MM.1S (cell line): ENCODE measurements at regions not wholly inside any gene's neighbourhood (a gene's known extent, or its start where the extent isn't known, plus 50 kb on each side); places are given as distances from the start of the nearest gene placed in this dataset.
"Not testable (repeated sequence)": the region's sequence is repeated elsewhere in the genome, so short reads cannot be mapped to it uniquely, and the experiment has no call there.

Source experiments
- DNase-seq: peaks from one replicate; pipeline ENCODE4 v3.0.0-alpha.2; 2015
- H2AFZ ChIP-seq: fragments of 300-600 bp; sonication (generic); 2 replicates; pipeline ENCODE4 v1.6.0; 2016; ENCODE audit warnings: antibody characterized with exemption, low read length
- H3F3A ChIP-seq: fragments of 300-600 bp; sonication (generic); 2 replicates; pipeline ENCODE4 v1.6.1; 2016; ENCODE audit warnings: mild to moderate bottlenecking, antibody characterized with exemption, low read length, moderate library complexity, mixed read lengths; ENCODE audit not compliant: insufficient read depth
- H3K27ac ChIP-seq: fragments of 300-600 bp; sonication (generic); 2 replicates; pipeline ENCODE4 v1.5.1; 2016; ENCODE audit warnings: mild to moderate bottlenecking, low read length
- H3K27me3 ChIP-seq: fragments of 300-600 bp; sonication (generic); replicated peaks from 2 replicates; pipeline ENCODE4 v1.6.0; 2016; ENCODE audit warnings: low read length; ENCODE audit not compliant: insufficient read depth
- H3K36me3 ChIP-seq: fragments of 300-600 bp; sonication (generic); replicated peaks from 2 replicates; pipeline ENCODE4 v1.6.1; 2016; ENCODE audit warnings: mild to moderate bottlenecking, low read length, mixed read lengths; ENCODE audit not compliant: insufficient read depth
- H3K4me1 ChIP-seq: fragments of 300-600 bp; sonication (generic); 2 replicates; pipeline ENCODE4 v1.6.1; 2016; ENCODE audit warnings: low read length, mixed read lengths
- H3K4me2 ChIP-seq: fragments of 300-600 bp; sonication (generic); 2 replicates; pipeline ENCODE4 v1.6.0; 2016; ENCODE audit warnings: low read depth, low read length
- H3K4me3 ChIP-seq: fragments of 300-600 bp; sonication (generic); 2 replicates; pipeline ENCODE4 v1.5.1; 2016; ENCODE audit warnings: low read length, mixed read lengths
- H3K79me2 ChIP-seq: fragments of 300-600 bp; sonication (generic); 2 replicates; pipeline ENCODE4 v1.6.1; 2016; ENCODE audit warnings: mixed run types, low read length, mixed read lengths
- H3K9ac ChIP-seq: fragments of 300-600 bp; sonication (generic); 2 replicates; pipeline ENCODE4 v1.6.1; 2016; ENCODE audit warnings: low read length, mixed read lengths
- H3K9me2 ChIP-seq: fragments of 300-600 bp; sonication (generic); replicated peaks from 2 replicates; pipeline ENCODE4 v1.6.1; 2016; ENCODE audit warnings: mild to moderate bottlenecking, low read length, mixed read lengths; ENCODE audit not compliant: insufficient read depth
- H3K9me3 ChIP-seq: fragments of 300-600 bp; sonication (generic); replicated peaks from 2 replicates; pipeline ENCODE4 v1.6.1; 2016; ENCODE audit warnings: mild to moderate bottlenecking, low read length, mixed read lengths; ENCODE audit not compliant: insufficient read depth
- H4K20me1 ChIP-seq: fragments of 300-600 bp; sonication (generic); 2 replicates; pipeline ENCODE4 v1.6.1; 2016; ENCODE audit warnings: mild to moderate bottlenecking, low read length, moderate library complexity, mixed read lengths; ENCODE audit not compliant: insufficient read depth
- CTCF ChIP-seq: fragments of 300-600 bp; sonication (generic); IDR thresholded peaks from 2 replicates; pipeline ENCODE4 v1.5.1; 2016; ENCODE audit warnings: antibody characterized with exemption, low read length, mixed read lengths
- EZH2 ChIP-seq: fragments of 300-600 bp; sonication (generic); optimal IDR thresholded peaks from 2 replicates; pipeline ENCODE3; 2017; ENCODE audit warnings: low read depth, mild to moderate bottlenecking, antibody characterized with exemption, low read length, mixed read lengths
- EZH2phosphoT487 ChIP-seq: fragments of 300-600 bp; sonication (generic); IDR thresholded peaks from 2 replicates; pipeline ENCODE4 v1.6.1; 2018; ENCODE audit warnings: antibody characterized with exemption, low read length

GRCh38 chr20:6277661-6278240 is 154.9 kb upstream of the FERMT1 start:
- Histone ChIP-seq H3K27ac (no peak overlapping the region), H3K4me3 (no peak overlapping the region), H3K9me2 (no peaks in the 10 kb centered on the region), H4K20me1 (no peaks in the 10 kb centered on the region), H2AFZ (no peak overlapping the region), H3K36me3 (no peaks in the 10 kb centered on the region), H3K4me1 (0 out of 2 replicates have a peak, but pooled peaks cover 2% of the 10 kb centered on the region), H3K79me2 (no peaks in the 10 kb centered on the region), H3K9ac (no peak overlapping the region), H3K4me2 (no peak overlapping the region), H3K27me3 (no peaks in the 10 kb centered on the region), H3F3A (no peaks in the 10 kb centered on the region), H3K9me3 (no peaks in the 10 kb centered on the region)
- TF ChIP-seq EZH2phosphoT487 = no peak
- TF ChIP-seq CTCF = no peak
- TF ChIP-seq EZH2 = no peak
- DNase-seq = no peak

- not testable (repeated sequence) for H4K20me1 ChIP-seq, H3K79me2 ChIP-seq, H3K9me2 ChIP-seq, H3K36me3 ChIP-seq, H3K27ac ChIP-seq, H3K4me3 ChIP-seq, H2AFZ ChIP-seq, H3K9me3 ChIP-seq, H3K27me3 ChIP-seq, H3K9ac ChIP-seq, H3K4me1 ChIP-seq, H3K4me2 ChIP-seq, DNase-seq, H3F3A ChIP-seq
Observed at GRCh38 chr20:6270404-6270803, 147.6 kb upstream of the FERMT1 start.

- H3K4me1 ChIP-seq = peaks cover 10% of the 10 kb centered on the region
Observed at GRCh38 chr20:6269168-6269873, 146.5 kb upstream of the FERMT1 start.

More at GRCh38 chr20:6269168-6269873, 146.5 kb upstream of the FERMT1 start:
- no peaks in the 10 kb centered on the region for H3F3A ChIP-seq
- no peak overlapping the region for H3K4me3 ChIP-seq
- no peaks in the 10 kb centered on the region for H3K9me3 ChIP-seq
- DNase-seq = no peak
- TF ChIP-seq EZH2 (no peak), EZH2phosphoT487 (no peak), CTCF (no peak)
- H3K9me2 ChIP-seq = no peaks in the 10 kb centered on the region
- no peak overlapping the region for H3K27ac ChIP-seq
- H3K36me3 ChIP-seq = no peaks in the 10 kb centered on the region
- H3K79me2 ChIP-seq = no peaks in the 10 kb centered on the region
- H4K20me1 ChIP-seq = no peaks in the 10 kb centered on the region
- H3K27me3 ChIP-seq = no peaks in the 10 kb centered on the region
- H2AFZ ChIP-seq = no peak overlapping the region
- H3K4me2 ChIP-seq = no peak overlapping the region
- no peak overlapping the region for H3K9ac ChIP-seq
